Neural crest cell (in vitro differentiated cells): ENCODE measurements at regions not wholly inside any gene's neighbourhood (a gene's known extent, or its start where the extent isn't known, plus 50 kb on each side); places are given as distances from the start of the nearest gene placed in this dataset.

Source experiments
- DNase-seq: peaks from one replicate; pipeline ENCODE4 v3.0.0; 2021; ENCODE audit warnings: low read depth, mixed read lengths, low spot score
- H3K27ac Mint-ChIP-seq: one replicate; pipeline ENCODE4 v1.8.0; 2021; ENCODE audit warnings: mild to moderate bottlenecking, mixed read lengths; ENCODE audit not compliant: unreplicated experiment
- H3K27me3 Mint-ChIP-seq: 2 replicates; pipeline ENCODE4 v1.8.0; 2021; ENCODE audit warnings: low read depth, mild to moderate bottlenecking, mixed read lengths
- H3K36me3 Mint-ChIP-seq: 2 replicates; pipeline ENCODE4 v1.8.0; 2021; ENCODE audit warnings: low read depth, mild to moderate bottlenecking, mixed read lengths
- H3K4me1 Mint-ChIP-seq: 2 replicates; pipeline ENCODE4 v1.8.0; 2021; ENCODE audit warnings: mixed read lengths
- H3K4me3 Mint-ChIP-seq: one replicate; pipeline ENCODE4 v1.8.0; 2021; ENCODE audit warnings: mild to moderate bottlenecking, mixed read lengths
- H3K9me3 Mint-ChIP-seq: 2 replicates; pipeline ENCODE4 v1.8.0; 2021; ENCODE audit warnings: mixed read lengths
- CTCF ChIP-seq: fragments of 200-600 bp; sonication (generic); conservative IDR thresholded peaks from 2 replicates; pipeline ENCODE4 v1.5.0; 2021; ENCODE audit warnings: antibody characterized with exemption, mild to moderate bottlenecking

- H3K27me3 Mint-ChIP-seq: peaks cover 47% of the 10 kb centered on the region
- H3K4me1 Mint-ChIP-seq: peaks cover 4% of the 10 kb centered on the region
- TF ChIP-seq CTCF: no peak
- H3K27ac Mint-ChIP-seq: no peak overlapping the region
- peaks cover 2% of the 10 kb centered on the region for H3K36me3 Mint-ChIP-seq
- no peaks in the 10 kb centered on the region for H3K9me3 Mint-ChIP-seq
- no peak overlapping the region for H3K4me3 Mint-ChIP-seq
- no peak for DNase-seq
Measured at GRCh38 chr20:22687676-22688349, 103.4 kb upstream of the FOXA2 start.

- H3K9me3 Mint-ChIP-seq: no peaks in the 10 kb centered on the region
- H3K27ac Mint-ChIP-seq: no peak overlapping the region
- H3K27me3 Mint-ChIP-seq: peaks cover 41% of the 10 kb centered on the region
- peaks cover 2% of the 10 kb centered on the region for H3K36me3 Mint-ChIP-seq
- TF ChIP-seq CTCF: no peak
- no peak overlapping the region for H3K4me3 Mint-ChIP-seq
- no peak for DNase-seq
- H3K4me1 Mint-ChIP-seq: peaks cover 4% of the 10 kb centered on the region
Measured at GRCh38 chr20:22688485-22688884, 104.1 kb upstream of the FOXA2 start.

- H3K27me3 Mint-ChIP-seq: peaks cover 33% of the 10 kb centered on the region
- no peak for TF ChIP-seq CTCF
- no peak overlapping the region for H3K4me3 Mint-ChIP-seq
- H3K4me1 Mint-ChIP-seq: peaks cover 4% of the 10 kb centered on the region
- DNase-seq: no peak
- no peaks in the 10 kb centered on the region for H3K9me3 Mint-ChIP-seq
- H3K27ac Mint-ChIP-seq: no peak overlapping the region
- H3K36me3 Mint-ChIP-seq: peaks cover 2% of the 10 kb centered on the region
Measured at GRCh38 chr20:22689266-22689665, 104.9 kb upstream of the FOXA2 start.

GRCh38 chr20:22690000-22690399, 105.6 kb upstream of the FOXA2 start:
- H3K36me3 Mint-ChIP-seq: peaks cover 2% of the 10 kb centered on the region
- H3K9me3 Mint-ChIP-seq: no peaks in the 10 kb centered on the region
- H3K4me3 Mint-ChIP-seq: no peak overlapping the region
- no peak for TF ChIP-seq CTCF
- no peak for DNase-seq
- H3K4me1 Mint-ChIP-seq: peaks cover 4% of the 10 kb centered on the region
- H3K27me3 Mint-ChIP-seq: peaks cover 28% of the 10 kb centered on the region
- no peak overlapping the region for H3K27ac Mint-ChIP-seq

- peaks cover 2% of the 10 kb centered on the region for H3K36me3 Mint-ChIP-seq
- H3K27me3 Mint-ChIP-seq: peaks cover 25% of the 10 kb centered on the region
- no peaks in the 10 kb centered on the region for H3K9me3 Mint-ChIP-seq
- no peak for DNase-seq
- H3K27ac Mint-ChIP-seq: peak overlapping the region; percentile 57
- H3K4me3 Mint-ChIP-seq: no peak overlapping the region
- no peak for TF ChIP-seq CTCF
- peaks cover 4% of the 10 kb centered on the region for H3K4me1 Mint-ChIP-seq
Measured at GRCh38 chr20:22690616-22691179, 106.3 kb upstream of the FOXA2 start.
